K562 (cell line): ENCODE measurements at regions not wholly inside any gene's neighbourhood (a gene's known extent, or its start where the extent isn't known, plus 50 kb on each side); places are given as distances from the start of the nearest gene placed in this dataset.

ENCODE experiments used
- CBX8 ChIP-seq: fragments of 200-600 bp; sonication (generic); IDR thresholded peaks from 2 replicates; pipeline ENCODE4 v1.6.1; 2012; ENCODE audit warnings: borderline replicate concordance, mixed run types, low read depth, mild to moderate bottlenecking, moderate library complexity, mixed read lengths, low read length, control low read depth, inconsistent platforms; ENCODE audit not compliant: poor library complexity, severe bottlenecking; ENCODE audit errors: extremely low read depth
- DDX20 ChIP-seq: fragments of 450-650 bp; IDR thresholded peaks from 2 replicates; pipeline ENCODE4 v1.6.1; 2016; ENCODE audit warnings: missing genetic modification characterization, low read depth, mild to moderate bottlenecking, missing compliant biosample characterization, moderate library complexity
- E2F3 ChIP-seq: fragments of 250-450 bp; sonication (Bioruptor Pico); IDR thresholded peaks from 2 replicates; pipeline ENCODE4 v1.4.0; 2020; ENCODE audit warnings: mild to moderate bottlenecking
- EGR1 ChIP-seq: fragments of 450-650 bp; conservative IDR thresholded peaks from 2 replicates; pipeline ENCODE4 v1.6.1; 2017; ENCODE audit warnings: mild to moderate bottlenecking
- GABPB2 ChIP-seq: fragments of 250-450 bp; sonication (Bioruptor Pico); conservative IDR thresholded peaks from 2 replicates; pipeline ENCODE4 v1.5.1; 2021; ENCODE audit warnings: mild to moderate bottlenecking
- NR2F6 ChIP-seq: fragments of 450-650 bp; formaldehyde crosslinking; IDR thresholded peaks from 2 replicates; pipeline ENCODE4 v1.4.0; 2020; ENCODE audit warnings: mild to moderate bottlenecking
- RBFOX2 ChIP-seq: fragments of 200-400 bp; formaldehyde crosslinking; IDR thresholded peaks from 2 replicates; pipeline ENCODE4 v1.6.1; 2017; ENCODE audit warnings: low read depth, mild to moderate bottlenecking, low read length, moderate library complexity
- TGIF2 ChIP-seq: sonication (generic); formaldehyde crosslinking; IDR thresholded peaks from 2 replicates; pipeline ENCODE4 v1.8.1; 2022; ENCODE audit warnings: mild to moderate bottlenecking, missing genetic modification reagents, moderate library complexity
- THRA ChIP-seq: fragments of 450-650 bp; IDR thresholded peaks from 2 replicates; pipeline ENCODE4 v1.6.1; 2017; ENCODE audit warnings: mild to moderate bottlenecking, moderate library complexity
- TRIM24 ChIP-seq, 2 experiments: fragments of 450-650 bp; IDR thresholded peaks; 2 replicates each; pipeline ENCODE4 v1.6.1; 2016
- TRIM25 ChIP-seq: fragments of 450-650 bp; IDR thresholded peaks from 2 replicates; pipeline ENCODE4 v1.7.0; 2016; ENCODE audit warnings: borderline replicate concordance
- XRCC3 ChIP-seq: fragments of 450-650 bp; IDR thresholded peaks from 2 replicates; pipeline ENCODE4 v1.6.1; 2017; ENCODE audit warnings: mild to moderate bottlenecking, moderate library complexity
- ZBTB5 ChIP-seq: fragments of 450-650 bp; IDR thresholded peaks from 2 replicates; pipeline ENCODE4 v1.6.1; 2017; ENCODE audit warnings: antibody characterized with exemption
- ZFPM2 ChIP-seq: fragments of 250-450 bp; sonication (Bioruptor Pico); IDR thresholded peaks from 2 replicates; pipeline ENCODE4 v1.5.1; 2022; ENCODE audit warnings: mild to moderate bottlenecking
- ZNF232 ChIP-seq: sonication (generic); formaldehyde crosslinking; IDR thresholded peaks from 2 replicates; pipeline ENCODE4 v1.8.0; 2022; ENCODE audit warnings: mild to moderate bottlenecking, missing genetic modification reagents
- ZNF324 ChIP-seq: fragments of 250-450 bp; sonication (Bioruptor Pico); IDR thresholded peaks from 2 replicates; pipeline ENCODE4 v1.4.0; 2020; ENCODE audit warnings: mild to moderate bottlenecking
- ZNF561 ChIP-seq: fragments of 450-650 bp; formaldehyde crosslinking; conservative IDR thresholded peaks from 2 replicates; pipeline ENCODE4 v1.4.0; 2020; ENCODE audit warnings: mild to moderate bottlenecking, moderate library complexity

GRCh38 chr7:106345421-106346166 lies 60.8 kb upstream of the NAMPT start (continued):
- TF ChIP-seq ZNF324 (CRISPR knock-in tag) = no peak
- TF ChIP-seq EGR1 = no peak
- TF ChIP-seq ZBTB5 = no peak
- TF ChIP-seq THRA = no peak
- TF ChIP-seq ZNF232 (CRISPR knock-in tag) = no peak
- no peak for TF ChIP-seq TRIM25
- no peak for TF ChIP-seq XRCC3
- peak; percentile 92 for TF ChIP-seq TRIM24 (IDR thresholded peaks at IDR 0.05)
- no peak for TF ChIP-seq TGIF2 (CRISPR knock-in tag)
- no peak for TF ChIP-seq NR2F6 (CRISPR knock-in tag)
- TF ChIP-seq E2F3 (CRISPR knock-in tag) = no peak
- TF ChIP-seq RBFOX2 = 0 out of 2 replicates have a peak, but pooled peaks have one; percentile 31
- peak; percentile 15; the same call in 1 of the 2 replicates for TF ChIP-seq DDX20 (tag)
- no peak for TF ChIP-seq ZFPM2 (CRISPR knock-in tag)
- TF ChIP-seq GABPB2 (CRISPR knock-in tag) = no peak
- TF ChIP-seq CBX8 = no peak
- no peak for TF ChIP-seq ZNF561 (CRISPR knock-in tag)
